SK-N-SH (cell line): ENCODE measurements at regions not wholly inside any gene's neighbourhood (a gene's known extent, or its start where the extent isn't known, plus 50 kb on each side); places are given as distances from the start of the nearest gene placed in this dataset.

Source experiments
- CTCF ChIA-PET: fragments of 300-600, 350-600 bp; formaldehyde crosslinking; extraction: SDS; loops from one replicate; lab custom pipeline; 2021; lab: Yijun Ruan, JAX
- POLR2A ChIA-PET: fragments of 350-600 bp; sonication (Branson Sonifier 250); formaldehyde crosslinking; extraction: SDS; loops from one replicate; lab custom pipeline; 2020; ENCODE audit warnings: antibody characterized with exemption, inconsistent platforms; lab: Yijun Ruan, JAX
- DNase-seq: peaks from one replicate; pipeline ENCODE4 v3.0.0; 2012
- H2AFZ ChIP-seq: fragments of 200-600 bp; sonication (generic); 2 replicates; pipeline ENCODE4 v1.8.1; 2016; ENCODE audit warnings: antibody characterized with exemption, mild to moderate bottlenecking, low read depth
- H3F3A ChIP-seq: fragments of 200-600 bp; sonication (generic); replicated peaks from 2 replicates; pipeline ENCODE3; 2016; ENCODE audit warnings: antibody characterized with exemption, mild to moderate bottlenecking; ENCODE audit not compliant: insufficient read depth
- H3K27ac ChIP-seq, 2 experiments: fragments of 200-500 bp in 1 of 2; fragments of 200-600 bp in 1 of 2; sonication (Bioruptor generic) in 1 of 2; sonication (generic), shearing (Covaris generic) in 1 of 2; 2 replicates each; pipeline versions ENCODE4 v1.5.1 to v1.6.1; 2014 to 2016; ENCODE audit warnings: low read depth in 2 of 2, inconsistent platforms in 1 of 2, low read length in 1 of 2, mild to moderate bottlenecking in 1 of 2, mixed read lengths in 1 of 2
- H3K27me3 ChIP-seq: fragments of 200-600 bp; sonication (generic), shearing (Covaris generic); 2 replicates; pipeline ENCODE4 v1.6.1; 2016; ENCODE audit warnings: mixed run types; ENCODE audit not compliant: insufficient read depth
- H3K36me3 ChIP-seq, 2 experiments: fragments of 200-500 bp in 1 of 2; fragments of 200-600 bp in 1 of 2; sonication (Bioruptor generic) in 1 of 2; sonication (generic) in 1 of 2; replicated peaks in 1 of 2; 2 replicates each; pipeline versions ENCODE3 to v1.5.1; 2014 to 2016; ENCODE audit warnings: low read length in 1 of 2, mild to moderate bottlenecking in 1 of 2; ENCODE audit not compliant: insufficient read depth in 2 of 2, control insufficient read depth in 1 of 2
- H3K4me1 ChIP-seq, 2 experiments: fragments of 200-500 bp in 1 of 2; fragments of 200-600 bp in 1 of 2; sonication (Bioruptor generic) in 1 of 2; sonication (generic), shearing (Covaris generic) in 1 of 2; 2 replicates each; pipeline versions ENCODE4 v1.5.1 to v1.6.1; 2014 to 2016; ENCODE audit warnings: low read depth in 1 of 2, low read length in 1 of 2, mixed run types in 1 of 2; ENCODE audit not compliant: insufficient read depth in 2 of 2, control insufficient read depth in 1 of 2
- H3K4me2 ChIP-seq: fragments of 200-600 bp; sonication (generic), shearing (Covaris generic); 2 replicates; pipeline ENCODE4 v1.6.1; 2017; ENCODE audit warnings: mixed run types
- H3K4me3 ChIP-seq, 2 experiments: fragments of 200-500 bp in 1 of 2; fragments of 200-600 bp in 1 of 2; sonication (Bioruptor generic) in 1 of 2; sonication (generic), shearing (Covaris generic) in 1 of 2; 2 replicates each; pipeline versions ENCODE4 v1.5.1 to v1.8.1; 2014 to 2016; ENCODE audit warnings: low read depth in 2 of 2, inconsistent platforms in 1 of 2, low read length in 1 of 2, mild to moderate bottlenecking in 1 of 2, mixed read lengths in 1 of 2, moderate library complexity in 1 of 2
- H3K79me2 ChIP-seq: fragments of 200-600 bp; sonication (generic); 2 replicates; pipeline ENCODE4 v1.8.1; 2017; ENCODE audit warnings: mild to moderate bottlenecking; ENCODE audit not compliant: insufficient read depth
- H3K9ac ChIP-seq: fragments of 200-600 bp; sonication (generic); 2 replicates; pipeline ENCODE4 v1.6.1; 2017; ENCODE audit warnings: mixed run types
- H3K9me2 ChIP-seq: fragments of 200-600 bp; sonication (generic); 2 replicates; pipeline ENCODE4 v1.6.1; 2017; ENCODE audit warnings: mixed run types
- H3K9me3 ChIP-seq: fragments of 200-600 bp; sonication (generic); 2 replicates; pipeline ENCODE4 v1.6.1; 2017; ENCODE audit warnings: mixed run types, mild to moderate bottlenecking, moderate library complexity
- H4K20me1 ChIP-seq: fragments of 200-600 bp; sonication (generic); 2 replicates; pipeline ENCODE4 v1.6.1; 2017; ENCODE audit warnings: mild to moderate bottlenecking, mixed run types; ENCODE audit not compliant: insufficient read depth
- EP300 ChIP-seq, 2 experiments: IDR thresholded peaks; 2 replicates each; pipeline versions ENCODE4 v1.4.0 to v1.6.1; 2012; ENCODE audit warnings: borderline replicate concordance in 1 of 2, low read depth in 1 of 2, low read length in 1 of 2
- EZH2phosphoT487 ChIP-seq: fragments of 200-600 bp; sonication (generic); IDR thresholded peaks from 2 replicates; pipeline ENCODE4 v1.6.1; 2017; ENCODE audit warnings: low read depth, mixed run types, mild to moderate bottlenecking, antibody characterized with exemption, moderate library complexity, borderline replicate concordance
- POLR2AphosphoS5 ChIP-seq: IDR thresholded peaks from 2 replicates; pipeline ENCODE4 v1.6.1; 2012; ENCODE audit warnings: low read depth, low read length
- RAD21 ChIP-seq: IDR thresholded peaks from 2 replicates; pipeline ENCODE4 v1.6.1; 2012; ENCODE audit warnings: mild to moderate bottlenecking, low read length
- RCOR1 ChIP-seq: fragments of 150-350 bp; IDR thresholded peaks from 2 replicates; pipeline ENCODE4 v1.6.1; 2017; ENCODE audit warnings: antibody characterized with exemption, low read length
- RXRA ChIP-seq: IDR thresholded peaks from 2 replicates; pipeline ENCODE4 v1.4.0; 2012; ENCODE audit warnings: low read depth, mild to moderate bottlenecking, borderline replicate concordance
- TAF1 ChIP-seq: IDR thresholded peaks from 2 replicates; pipeline ENCODE4 v1.6.1; 2012; ENCODE audit warnings: low read depth, mild to moderate bottlenecking, low read length, moderate library complexity, borderline replicate concordance
- TEAD4 ChIP-seq: IDR thresholded peaks from 2 replicates; pipeline ENCODE4 v1.4.0; 2012; ENCODE audit warnings: mild to moderate bottlenecking, borderline replicate concordance; ENCODE audit not compliant: insufficient read depth
- USF2 ChIP-seq: fragments of 150-350 bp; IDR thresholded peaks from 2 replicates; pipeline ENCODE4 v1.6.1; 2017; ENCODE audit warnings: antibody characterized with exemption, low read length, low read depth, borderline replicate concordance
- ZBTB33 ChIP-seq: IDR thresholded peaks from 2 replicates; pipeline ENCODE4 v1.4.0; 2012; ENCODE audit warnings: low read depth, borderline replicate concordance
- WGBS: methylation state at CpG from one replicate; pipeline ENCODE4 v1.1.6; 2017; ENCODE audit warnings: low lambda C conversion rate; 5-methylcytosine and 5-hydroxymethylcytosine counted together
- TF ChIP-seq, protein P1 (sequence below): IDR thresholded peaks from 2 replicates; pipeline ENCODE4 v1.4.0; 2012; ENCODE audit warnings: low read depth
- TF ChIP-seq, protein P2 (sequence below): IDR thresholded peaks from 2 replicates; pipeline ENCODE4; 2012

DNA sequence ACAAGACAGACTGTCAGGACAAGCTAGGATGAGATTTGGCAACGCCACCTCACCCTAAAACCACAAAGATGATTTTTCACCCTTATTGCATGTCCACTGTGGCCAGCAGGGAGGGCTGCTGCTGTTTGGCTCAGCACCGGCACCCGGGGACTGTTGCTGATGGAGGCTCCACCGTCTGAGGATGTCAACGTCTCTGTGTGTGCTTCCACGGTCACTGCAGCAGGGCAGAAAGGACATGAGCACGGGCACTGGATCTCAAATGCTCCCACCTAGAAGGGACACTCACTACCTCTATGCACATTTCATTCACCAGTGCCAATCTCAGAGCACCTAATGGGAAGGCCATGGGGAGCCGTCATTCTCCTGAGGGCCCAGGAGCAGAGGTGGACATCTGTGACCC, 599.6 kb downstream of the PTPRU start:
- no peaks in the 10 kb centered on the region for H3K27me3 ChIP-seq
- no peaks in the 10 kb centered on the region for H3K36me3 ChIP-seq
- no peaks in the 10 kb centered on the region for H4K20me1 ChIP-seq
- no peaks in the 10 kb centered on the region for H3F3A ChIP-seq
- H3K4me3 ChIP-seq = no peak overlapping the region
- H3K9ac ChIP-seq = no peak overlapping the region
- H3K27ac ChIP-seq = no peak overlapping the region
- no peaks in the 10 kb centered on the region for H3K9me2 ChIP-seq
- CTCF ChIA-PET = interaction anchor here (1.2 to 2.3 kb wide), 4 partner anchors 12 to 544 kb away, joined by 5 to 10 read pairs (median 7); no protein-coding TSS in a partner anchor
- peaks cover 0 to 34% of the 10 kb centered on the region in 2 experiments; a peak in 2 of 4 replicates for H3K4me1 ChIP-seq
- 61% methylated on average over 8 of the region's 8 CpGs for WGBS
- H3K79me2 ChIP-seq = no peaks in the 10 kb centered on the region
- no peaks in the 10 kb centered on the region for H3K9me3 ChIP-seq
- POLR2A ChIA-PET = no interaction called here
- H2AFZ ChIP-seq = no peak overlapping the region
- TF ChIP-seq RAD21 = 0 out of 2 replicates have a peak, but pooled peaks have one; percentile 9
- no peak for TF ChIP-seq USF2
- no peak overlapping the region for H3K4me2 ChIP-seq
- no peak for DNase-seq

DNA sequence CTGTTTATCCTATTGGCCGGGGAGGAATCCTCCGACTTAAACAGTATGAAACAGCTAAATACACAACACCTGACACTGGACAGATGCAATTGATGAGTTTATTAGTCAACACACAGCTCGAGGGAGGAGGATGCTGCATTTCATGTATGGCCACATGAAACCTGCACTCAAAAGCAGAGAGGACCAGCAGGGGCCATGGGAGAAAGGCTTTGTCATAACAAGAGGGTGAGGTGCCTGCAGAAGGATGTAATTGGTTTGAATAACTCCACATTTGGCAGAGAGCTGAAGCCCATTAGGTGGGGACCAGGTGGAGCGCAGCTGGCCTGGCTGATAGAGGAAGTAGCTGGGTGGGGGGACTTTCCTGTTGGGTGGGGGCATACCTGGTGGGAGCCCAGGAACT, 599.1 kb downstream of the PTPRU start:
- DNase-seq = no peak
- no peak overlapping the region for H2AFZ ChIP-seq
- no peaks in the 10 kb centered on the region for H3K9me3 ChIP-seq
- no peaks in the 10 kb centered on the region for H4K20me1 ChIP-seq
- peaks cover 0 to 39% of the 10 kb centered on the region in 2 experiments; a peak in 2 of 4 replicates for H3K4me1 ChIP-seq
- no peaks in the 10 kb centered on the region for H3F3A ChIP-seq
- TF ChIP-seq RCOR1 (no peak), TEAD4 (no peak), EZH2phosphoT487 (no peak), TAF1 (no peak), POLR2AphosphoS5 (no peak), EP300 (IDR thresholded peaks at IDR 0.05; ENCODE audit: borderline replicate concordance in 1 of 2, low read depth in 1 of 2, low read length in 1 of 2) (no peak), ZBTB33 (no peak), RXRA (no peak)
- TF ChIP-seq, protein P1, sequence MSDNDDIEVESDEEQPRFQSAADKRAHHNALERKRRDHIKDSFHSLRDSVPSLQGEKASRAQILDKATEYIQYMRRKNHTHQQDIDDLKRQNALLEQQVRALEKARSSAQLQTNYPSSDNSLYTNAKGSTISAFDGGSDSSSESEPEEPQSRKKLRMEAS = no peak
- TF ChIP-seq, protein P2, sequence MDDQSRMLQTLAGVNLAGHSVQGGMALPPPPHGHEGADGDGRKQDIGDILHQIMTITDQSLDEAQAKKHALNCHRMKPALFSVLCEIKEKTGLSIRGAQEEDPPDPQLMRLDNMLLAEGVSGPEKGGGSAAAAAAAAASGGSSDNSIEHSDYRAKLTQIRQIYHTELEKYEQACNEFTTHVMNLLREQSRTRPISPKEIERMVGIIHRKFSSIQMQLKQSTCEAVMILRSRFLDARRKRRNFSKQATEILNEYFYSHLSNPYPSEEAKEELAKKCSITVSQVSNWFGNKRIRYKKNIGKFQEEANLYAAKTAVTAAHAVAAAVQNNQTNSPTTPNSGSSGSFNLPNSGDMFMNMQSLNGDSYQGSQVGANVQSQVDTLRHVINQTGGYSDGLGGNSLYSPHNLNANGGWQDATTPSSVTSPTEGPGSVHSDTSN = no peak
- H3K27ac ChIP-seq = no peak overlapping the region
- H3K79me2 ChIP-seq = no peaks in the 10 kb centered on the region
- POLR2A ChIA-PET = no interaction called here
- H3K4me2 ChIP-seq = no peak overlapping the region
- WGBS = 36% methylated on average over 4 of the region's 4 CpGs
- no peaks in the 10 kb centered on the region for H3K36me3 ChIP-seq
- no peak overlapping the region for H3K4me3 ChIP-seq
- H3K27me3 ChIP-seq = no peaks in the 10 kb centered on the region
- CTCF ChIA-PET = interaction anchor here (1.2 to 2.3 kb wide), 4 partner anchors 12 to 545 kb away, joined by 5 to 10 read pairs (median 7); no protein-coding TSS in a partner anchor
- no peaks in the 10 kb centered on the region for H3K9me2 ChIP-seq
- H3K9ac ChIP-seq = no peak overlapping the region
